Tibial artery (tissue), 4 donors: ENCODE measurements at regions not wholly inside any gene's neighbourhood (a gene's known extent, or its start where the extent isn't known, plus 50 kb on each side); places are given as distances from the start of the nearest gene placed in this dataset.
A peak's percentile ranks its signal among the peaks of the same experiment; 100 is the strongest.

Experiments used
- DNase-seq, 2 donors: peaks; one replicate each; pipeline ENCODE4 v3.0.0-alpha.2; 2019
- H3K27ac ChIP-seq, 2 donors: fragments of 200-600 bp; sonication (generic) in 1 of 2; 1 replicate in 1 of 2; 2 replicates in 1 of 2; pipeline ENCODE4 v1.5.1; 2018 to 2019; ENCODE audit warnings: mild to moderate bottlenecking in 1 of 2
- H3K27me3 ChIP-seq, 2 donors: fragments of 200-600 bp; sonication (generic) in 1 of 2; one replicate each; pipeline versions ENCODE4 v1.5.1 to v1.6.0; 2016 to 2019
- H3K36me3 ChIP-seq, 3 donors: fragments of 200-600 bp; sonication (generic) in 2 of 3; one replicate each; pipeline ENCODE4 v1.5.1; 2016 to 2019; ENCODE audit warnings: mild to moderate bottlenecking in 2 of 3
- H3K4me1 ChIP-seq, 4 donors: fragments of 200-600 bp; sonication (generic) in 2 of 4; 1 replicate in 3 of 4; 2 replicates in 1 of 4; pipeline ENCODE4 v1.5.1; 2016 to 2019
- H3K4me3 ChIP-seq, 2 donors: fragments of 200-600 bp; sonication (generic) in 1 of 2; 1 replicate in 1 of 2; 2 replicates in 1 of 2; pipeline ENCODE4 v1.5.1; 2018 to 2019; ENCODE audit warnings: mild to moderate bottlenecking in 2 of 2
- H3K9me3 ChIP-seq, 3 donors: fragments of 200-600 bp; sonication (generic) in 1 of 3; one replicate each; pipeline ENCODE4 v1.5.1; 2016 to 2019
- intact Hi-C: fragments of 100-400 bp; cut with DNase I; formaldehyde crosslinking; loops from one replicate; pipeline ENCODE4 v1.15.0; 2023; ENCODE audit warnings: low total_unique reads
- TF ChIP-seq, protein P1 (sequence below), 2 experiments: fragments of 200-600 bp in 1 of 2; fragments of 450-650 bp in 1 of 2; IDR thresholded peaks; one replicate each; pipeline ENCODE4 v1.5.1; 2017 to 2019; ENCODE audit warnings: antibody characterized with exemption in 2 of 2, mild to moderate bottlenecking in 1 of 2, moderate library complexity in 1 of 2

DNA sequence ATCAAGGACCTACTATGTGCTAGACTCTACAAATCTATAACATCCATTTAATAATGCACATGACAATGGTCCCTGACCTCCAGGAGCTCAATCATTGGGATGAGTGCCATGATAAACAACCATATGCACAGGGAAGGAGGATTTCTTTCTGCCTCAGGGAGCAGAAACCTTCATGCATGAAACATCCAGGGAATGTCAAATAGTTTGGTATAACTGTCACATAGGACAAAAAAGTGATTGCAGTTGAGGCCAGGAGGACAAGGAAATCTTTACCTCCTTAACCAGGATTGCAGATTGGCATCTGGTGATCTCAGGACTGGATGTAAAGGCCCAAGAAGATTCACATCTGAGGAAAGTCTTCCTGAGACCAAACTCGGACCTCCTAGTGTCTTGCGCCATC lies 993.1 kb downstream of the KCNMA1 start:
- intact Hi-C loops: no loop called here
- DNase-seq: no peak
- H3K9me3 ChIP-seq: no peaks in the 10 kb centered on the region
- H3K36me3 ChIP-seq: no peaks in the 10 kb centered on the region
- no peak overlapping the region for H3K4me3 ChIP-seq
- H3K4me1 ChIP-seq: peaks cover 0 to 23% (median 0%) of the 10 kb centered on the region in 4 donors
- no peaks in the 10 kb centered on the region for H3K27me3 ChIP-seq
- TF ChIP-seq, protein P1, sequence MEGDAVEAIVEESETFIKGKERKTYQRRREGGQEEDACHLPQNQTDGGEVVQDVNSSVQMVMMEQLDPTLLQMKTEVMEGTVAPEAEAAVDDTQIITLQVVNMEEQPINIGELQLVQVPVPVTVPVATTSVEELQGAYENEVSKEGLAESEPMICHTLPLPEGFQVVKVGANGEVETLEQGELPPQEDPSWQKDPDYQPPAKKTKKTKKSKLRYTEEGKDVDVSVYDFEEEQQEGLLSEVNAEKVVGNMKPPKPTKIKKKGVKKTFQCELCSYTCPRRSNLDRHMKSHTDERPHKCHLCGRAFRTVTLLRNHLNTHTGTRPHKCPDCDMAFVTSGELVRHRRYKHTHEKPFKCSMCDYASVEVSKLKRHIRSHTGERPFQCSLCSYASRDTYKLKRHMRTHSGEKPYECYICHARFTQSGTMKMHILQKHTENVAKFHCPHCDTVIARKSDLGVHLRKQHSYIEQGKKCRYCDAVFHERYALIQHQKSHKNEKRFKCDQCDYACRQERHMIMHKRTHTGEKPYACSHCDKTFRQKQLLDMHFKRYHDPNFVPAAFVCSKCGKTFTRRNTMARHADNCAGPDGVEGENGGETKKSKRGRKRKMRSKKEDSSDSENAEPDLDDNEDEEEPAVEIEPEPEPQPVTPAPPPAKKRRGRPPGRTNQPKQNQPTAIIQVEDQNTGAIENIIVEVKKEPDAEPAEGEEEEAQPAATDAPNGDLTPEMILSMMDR (IDR thresholded peaks at IDR 0.05): no peak
- no peak overlapping the region for H3K27ac ChIP-seq

DNA sequence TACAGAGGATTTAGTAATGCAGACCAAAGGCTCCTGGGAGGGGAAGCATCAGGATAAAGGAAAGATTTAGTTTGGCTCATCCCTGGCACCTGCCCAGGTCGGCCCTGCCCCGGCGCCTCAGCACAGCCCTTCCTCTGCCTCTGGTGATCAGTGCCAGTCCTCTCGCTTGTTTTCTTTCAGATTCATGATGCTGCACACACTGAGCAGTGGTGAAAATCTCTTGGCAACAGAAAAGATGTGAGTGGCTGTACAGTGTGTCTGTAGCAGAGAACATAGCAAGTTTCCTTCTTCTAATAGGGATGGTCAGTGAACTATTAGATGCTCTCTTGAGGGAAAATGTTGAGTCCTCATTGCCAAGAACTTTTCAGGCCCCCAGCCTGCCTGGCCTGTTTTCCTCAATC lies 994.1 kb downstream of the KCNMA1 start:
- Histone ChIP-seq H3K36me3 (no peaks in the 10 kb centered on the region), H3K27ac (no peak overlapping the region), H3K4me3 (no peak overlapping the region), H3K9me3 (no peaks in the 10 kb centered on the region), H3K27me3 (no peaks in the 10 kb centered on the region), H3K4me1 (peaks cover 0 to 23% (median 0%) of the 10 kb centered on the region in 4 donors)
- peak; percentile 46 to 78 for DNase-seq
- intact Hi-C loops: no loop called here
- TF ChIP-seq, protein P1 (IDR thresholded peaks at IDR 0.05): no peak

DNA sequence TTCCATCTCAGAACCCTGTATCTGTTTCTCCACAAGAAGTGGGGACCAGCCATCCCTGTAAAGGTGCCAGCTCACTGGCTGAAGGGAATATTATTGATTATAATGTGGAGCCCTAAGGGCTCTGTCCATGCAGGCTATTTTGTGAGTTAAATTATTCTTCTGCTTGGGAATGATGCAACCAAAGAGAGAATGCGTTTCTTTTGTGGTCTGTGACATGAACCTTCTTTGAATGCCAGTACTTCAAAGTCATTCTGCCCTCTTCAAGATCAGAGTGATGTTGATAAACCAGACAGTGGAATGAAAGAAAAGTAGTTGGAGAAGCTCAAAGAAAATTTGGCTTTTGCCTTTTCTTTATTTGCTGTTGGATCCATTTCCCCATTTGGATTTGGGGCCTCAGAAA lies 995.2 kb downstream of the KCNMA1 start:
- no peak for DNase-seq
- H3K4me1 ChIP-seq: peaks cover 0 to 23% (median 0%) of the 10 kb centered on the region in 4 donors
- H3K27ac ChIP-seq: no peak overlapping the region
- no peaks in the 10 kb centered on the region for H3K9me3 ChIP-seq
- no peaks in the 10 kb centered on the region for H3K36me3 ChIP-seq
- intact Hi-C loops: no loop called here
- no peak overlapping the region for H3K4me3 ChIP-seq
- TF ChIP-seq, protein P1 (IDR thresholded peaks at IDR 0.05): no peak
- H3K27me3 ChIP-seq: no peaks in the 10 kb centered on the region

DNA sequence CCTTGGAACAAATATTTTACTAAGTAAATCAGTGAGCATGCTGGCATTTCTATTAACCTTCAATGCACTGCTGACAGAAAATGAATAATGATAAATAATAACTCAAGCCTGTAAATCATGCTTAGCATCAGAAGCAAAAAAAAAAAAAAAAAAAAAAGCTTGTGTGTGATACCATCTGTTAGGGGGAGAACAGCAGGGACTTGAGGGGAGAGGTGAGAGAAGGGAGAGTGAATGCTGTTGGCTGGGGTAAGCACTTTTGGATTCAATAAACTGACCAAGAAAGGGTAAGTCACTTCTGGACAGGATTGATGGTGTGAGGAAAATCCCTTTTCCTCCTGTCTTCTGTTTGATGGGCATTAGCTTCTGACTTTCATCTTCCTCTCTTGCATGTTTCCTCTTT lies 996.4 kb downstream of the KCNMA1 start:
- TF ChIP-seq, protein P1 (IDR thresholded peaks at IDR 0.05): no peak
- Histone ChIP-seq H3K27ac (no peak overlapping the region), H3K4me3 (no peak overlapping the region), H3K27me3 (no peaks in the 10 kb centered on the region), H3K4me1 (peaks cover 0 to 23% (median 0%) of the 10 kb centered on the region in 4 donors), H3K9me3 (no peaks in the 10 kb centered on the region), H3K36me3 (no peaks in the 10 kb centered on the region)
- no peak for DNase-seq
- intact Hi-C loops: no loop called here

DNA sequence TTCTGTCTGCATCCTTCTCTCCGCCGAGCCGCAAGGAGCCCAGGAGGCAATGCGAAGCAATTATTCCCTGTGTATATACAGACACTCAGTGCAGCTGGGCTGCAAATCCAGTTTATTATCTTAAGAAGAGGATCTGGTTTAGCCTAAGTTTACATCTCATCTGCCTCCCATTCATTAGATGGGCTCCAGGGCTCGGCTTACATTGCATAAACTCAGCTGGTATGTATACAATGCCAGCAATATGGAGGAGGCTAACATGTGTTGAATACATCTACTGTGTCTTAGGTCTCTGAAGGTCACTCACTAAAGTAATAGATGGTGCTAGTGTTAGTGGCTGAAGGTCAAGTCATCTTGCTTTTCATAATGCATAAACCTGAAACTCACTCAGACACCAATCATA lies 996.8 kb downstream of the KCNMA1 start:
- H3K36me3 ChIP-seq: no peaks in the 10 kb centered on the region
- H3K9me3 ChIP-seq: no peaks in the 10 kb centered on the region
- no peaks in the 10 kb centered on the region for H3K27me3 ChIP-seq
- peaks cover 0 to 23% (median 0%) of the 10 kb centered on the region in 4 donors for H3K4me1 ChIP-seq
- TF ChIP-seq, protein P1 (IDR thresholded peaks at IDR 0.05): no peak
- no peak overlapping the region for H3K27ac ChIP-seq
- no peak overlapping the region for H3K4me3 ChIP-seq
- intact Hi-C loops: no loop called here
- DNase-seq: no peak

DNA sequence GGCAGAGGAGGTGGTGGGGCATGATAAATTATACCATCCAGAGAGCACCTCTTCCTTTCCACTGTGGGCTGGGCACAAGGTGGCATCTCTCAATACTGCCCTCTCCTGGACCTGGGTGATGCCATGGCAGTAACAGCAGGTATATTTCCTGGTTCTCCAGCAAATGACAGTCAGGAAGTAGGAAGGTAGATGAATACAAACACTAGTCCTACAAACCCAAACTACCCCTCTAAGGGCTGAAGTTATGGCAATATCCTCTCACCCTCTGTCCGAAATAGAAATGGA lies 1004.9 kb downstream of the KCNMA1 start:
- no peaks in the 10 kb centered on the region for H3K27me3 ChIP-seq
- no peak for DNase-seq
- no peaks in the 10 kb centered on the region for H3K9me3 ChIP-seq
- H3K36me3 ChIP-seq: no peaks in the 10 kb centered on the region
- no peak overlapping the region for H3K4me3 ChIP-seq
- no peaks in the 10 kb centered on the region for H3K4me1 ChIP-seq
- intact Hi-C loops: no loop called here
- TF ChIP-seq, protein P1 (IDR thresholded peaks at IDR 0.05): no peak
- H3K27ac ChIP-seq: no peak overlapping the region
